Spleen (tissue), 7 donors: ENCODE measurements at regions not wholly inside any gene's neighbourhood (a gene's known extent, or its start where the extent isn't known, plus 50 kb on each side); places are given as distances from the start of the nearest gene placed in this dataset.

Source experiments
- POLR2A ChIP-seq, 3 donors: fragments of 450-650 bp; IDR thresholded peaks; one replicate each; pipeline ENCODE4 v1.5.1; 2017; ENCODE audit warnings: antibody characterized with exemption in 3 of 3, mild to moderate bottlenecking in 1 of 3
- POLR2AphosphoS5 ChIP-seq, 3 donors: sonication (generic); formaldehyde crosslinking; IDR thresholded peaks; one replicate each; pipeline ENCODE4 v1.5.1; 2017; ENCODE audit warnings: antibody characterized with exemption in 3 of 3
- TF ChIP-seq, protein P1 (sequence below), 11 experiments: fragments of 200-600 bp in 7 of 11; fragments of 450-650 bp in 4 of 11; sonication (generic) in 4 of 11; IDR thresholded peaks in 8 of 11; conservative IDR thresholded peaks in 3 of 11; 1 replicate in 7 of 11; 2 replicates in 4 of 11; pipeline versions ENCODE4 v1.4.0 to v1.8.0; 2016 to 2021; ENCODE audit warnings: antibody characterized with exemption in 11 of 11, inconsistent platforms in 4 of 11, mild to moderate bottlenecking in 1 of 11
- donor health status: DM: no; HTN: no; CAD: no; lungs with moderate emphysema.
- donor health status: DM: no; HTN: no; CAD: no.
- donor health status: DM: no; HTN: no; CAD: no.

DNA sequence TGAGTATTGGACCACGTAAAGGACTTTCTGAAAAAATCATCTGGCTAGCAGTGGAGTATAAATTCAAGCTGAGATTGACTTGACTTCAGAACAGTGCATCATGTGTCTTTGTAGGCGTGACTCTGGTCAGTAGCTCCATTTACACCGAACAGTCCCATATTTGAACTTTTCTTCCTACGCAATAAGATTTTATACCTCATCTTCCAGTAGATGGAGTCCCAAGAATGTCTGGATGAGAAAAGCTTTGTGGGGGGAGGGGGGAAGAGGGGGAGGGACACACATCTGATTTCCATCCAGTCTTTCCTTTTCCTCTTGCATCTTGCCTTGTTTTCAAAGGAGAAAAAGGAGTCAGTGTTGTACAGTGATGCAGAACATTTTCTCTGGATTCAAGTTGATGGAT lies 241.0 kb downstream of the EMP1 start:
- TF ChIP-seq, protein P1, sequence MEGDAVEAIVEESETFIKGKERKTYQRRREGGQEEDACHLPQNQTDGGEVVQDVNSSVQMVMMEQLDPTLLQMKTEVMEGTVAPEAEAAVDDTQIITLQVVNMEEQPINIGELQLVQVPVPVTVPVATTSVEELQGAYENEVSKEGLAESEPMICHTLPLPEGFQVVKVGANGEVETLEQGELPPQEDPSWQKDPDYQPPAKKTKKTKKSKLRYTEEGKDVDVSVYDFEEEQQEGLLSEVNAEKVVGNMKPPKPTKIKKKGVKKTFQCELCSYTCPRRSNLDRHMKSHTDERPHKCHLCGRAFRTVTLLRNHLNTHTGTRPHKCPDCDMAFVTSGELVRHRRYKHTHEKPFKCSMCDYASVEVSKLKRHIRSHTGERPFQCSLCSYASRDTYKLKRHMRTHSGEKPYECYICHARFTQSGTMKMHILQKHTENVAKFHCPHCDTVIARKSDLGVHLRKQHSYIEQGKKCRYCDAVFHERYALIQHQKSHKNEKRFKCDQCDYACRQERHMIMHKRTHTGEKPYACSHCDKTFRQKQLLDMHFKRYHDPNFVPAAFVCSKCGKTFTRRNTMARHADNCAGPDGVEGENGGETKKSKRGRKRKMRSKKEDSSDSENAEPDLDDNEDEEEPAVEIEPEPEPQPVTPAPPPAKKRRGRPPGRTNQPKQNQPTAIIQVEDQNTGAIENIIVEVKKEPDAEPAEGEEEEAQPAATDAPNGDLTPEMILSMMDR (IDR thresholded peaks at IDR 0.05 in 8 of 11, conservative IDR thresholded peaks at IDR 0.05 in 3 of 11), result no peak
- TF ChIP-seq POLR2AphosphoS5 (IDR thresholded peaks at IDR 0.05), result no peak
- TF ChIP-seq POLR2A (IDR thresholded peaks at IDR 0.05), result no peak
